Activated CD4-positive, alpha-beta T cell treated with anti-CD3 and anti-CD28 coated beads, Interleukin-10, Interleukin-2, amounts not matched to agents 100 ng/mL and 50 ng/mL, durations not matched to agents 16 hours and 8 hours (primary cell): ENCODE measurements at regions not wholly inside any gene's neighbourhood (a gene's known extent, or its start where the extent isn't known, plus 50 kb on each side); places are given as distances from the start of the nearest gene placed in this dataset.
"Not testable (repeated sequence)": the region's sequence is repeated elsewhere in the genome, so short reads cannot be mapped to it uniquely, and the experiment has no call there.

Experiments used
- DNase-seq: peaks from one replicate; pipeline ENCODE4 v3.0.0-alpha.2; 2020

DNA sequence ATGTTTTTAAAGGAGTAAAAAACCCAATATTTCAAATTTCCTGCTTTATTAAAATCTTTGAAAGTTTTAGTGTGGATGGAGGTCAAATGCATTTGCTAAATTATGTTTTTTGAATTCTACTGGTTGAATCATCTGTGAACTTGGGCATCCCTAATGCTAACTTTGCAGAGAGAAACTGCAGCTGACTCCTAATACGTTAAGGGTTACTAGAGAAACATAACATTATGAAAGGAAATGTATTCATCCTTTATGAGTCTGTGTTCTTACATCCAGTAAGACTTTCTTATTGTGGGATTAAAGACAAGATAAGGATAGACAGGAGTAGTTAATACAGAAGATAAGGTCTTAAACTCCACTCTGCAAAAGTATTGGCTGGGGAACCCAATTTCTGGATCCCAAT, 140.6 kb downstream of the FAM124B start:
- DNase-seq = no peak

DNA sequence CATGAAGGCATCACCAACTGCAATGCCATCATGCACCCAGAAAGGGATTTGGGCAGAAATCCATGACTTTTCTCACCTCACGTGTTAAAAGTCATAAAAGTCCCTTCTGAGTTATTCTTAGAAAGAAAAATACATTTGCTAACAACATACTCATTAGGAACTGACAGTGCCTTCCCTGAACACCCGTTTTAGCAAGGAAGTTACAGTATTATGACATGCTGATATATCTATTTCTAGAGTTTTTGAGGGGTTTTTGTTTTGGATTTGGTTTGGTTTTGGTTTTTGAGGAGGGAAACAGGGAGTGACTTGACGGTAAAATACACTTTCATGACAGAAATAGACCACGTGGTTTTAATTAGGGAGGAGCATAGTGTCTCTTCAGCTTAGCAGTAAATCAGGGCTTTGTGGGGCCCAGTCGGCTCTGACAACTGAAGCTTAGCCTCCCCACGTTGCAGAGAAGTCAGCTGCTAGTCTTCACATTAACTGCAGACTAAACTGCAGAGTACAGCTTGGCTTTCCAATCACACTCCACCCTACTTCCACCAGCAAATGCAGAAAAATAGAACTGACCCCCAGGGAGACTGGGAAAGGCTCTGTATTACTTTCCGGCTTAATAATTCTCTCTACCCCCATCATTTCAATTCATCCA, 141.4 kb downstream of the FAM124B start:
- DNase-seq = peak; percentile 6

DNA sequence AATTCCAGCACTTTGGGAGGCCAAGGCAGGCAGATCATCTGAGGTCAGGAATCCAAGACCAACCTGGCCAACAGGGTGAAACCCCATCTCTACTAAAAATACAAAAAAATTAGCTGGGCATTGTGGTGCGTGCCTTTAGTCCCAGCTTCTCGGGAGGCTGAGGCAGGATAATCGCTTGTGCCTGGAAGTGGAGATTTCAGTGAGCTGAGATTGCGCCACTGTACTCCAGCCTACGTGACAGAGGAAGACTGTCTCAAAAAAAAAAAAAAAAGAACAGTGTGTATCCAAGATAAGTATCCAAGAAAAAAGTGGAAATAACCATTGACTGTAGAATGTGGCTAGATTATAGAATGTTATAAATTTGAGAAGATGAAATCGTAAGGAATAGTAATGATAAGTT, 142.1 kb downstream of the FAM124B start:
- DNase-seq = no peak

DNA sequence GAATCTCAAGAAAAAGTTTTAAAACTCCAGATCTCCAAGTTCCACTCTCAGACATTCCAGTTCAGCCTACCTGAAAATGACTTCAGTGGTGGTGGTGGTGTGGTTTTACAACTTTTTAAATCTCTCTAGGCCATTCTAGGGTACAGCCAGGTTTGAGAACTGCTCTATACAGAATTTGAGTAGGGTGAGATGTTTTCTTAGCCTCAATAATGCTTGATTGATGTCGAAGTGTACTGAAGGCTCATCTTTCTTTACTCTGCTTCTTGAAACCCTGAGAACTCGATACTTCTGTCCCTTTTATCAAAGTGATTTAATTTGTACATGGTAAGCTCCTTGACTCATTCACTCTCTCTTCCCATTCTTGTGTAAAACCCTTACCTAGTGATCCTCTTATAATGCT, 143.8 kb downstream of the FAM124B start:
- no peak for DNase-seq

DNA sequence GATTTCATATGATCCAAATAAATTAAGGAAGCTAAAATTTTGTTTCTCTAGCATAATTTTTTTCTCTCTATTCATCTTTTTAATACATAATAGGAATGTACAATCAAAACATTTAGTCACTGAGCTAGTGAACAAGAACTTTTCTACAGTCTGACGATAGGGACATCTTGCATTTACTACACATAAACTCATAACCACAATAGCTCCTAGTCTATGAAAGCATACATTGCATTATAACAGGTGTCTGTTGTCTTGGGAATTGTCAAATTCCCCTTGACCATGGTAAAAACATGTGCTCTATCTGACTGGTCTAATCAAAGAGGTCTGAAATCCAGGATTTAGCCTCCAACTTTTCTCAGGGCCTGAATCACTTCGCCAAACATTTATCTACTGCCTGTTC, 144.8 kb downstream of the FAM124B start:
- DNase-seq = no peak

DNA sequence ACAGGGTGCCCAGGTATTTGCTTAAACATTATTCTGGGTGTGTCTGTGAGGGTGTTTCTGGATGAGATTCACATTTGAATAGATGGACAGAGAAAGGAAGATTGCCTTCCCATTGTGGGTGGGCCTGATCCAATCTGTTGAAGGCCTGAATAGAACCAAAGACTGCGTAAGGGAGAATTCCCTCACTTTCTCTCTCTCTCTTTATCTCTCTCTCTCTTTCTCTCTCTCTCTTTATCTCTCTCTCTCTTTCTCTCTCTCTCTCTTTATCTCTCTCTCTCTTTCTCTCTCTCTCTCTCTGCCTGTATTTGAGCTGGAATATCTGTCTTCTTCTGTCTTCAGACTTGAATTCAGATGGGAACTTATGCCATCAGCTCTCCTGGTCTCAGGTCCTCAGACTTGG, 148.4 kb downstream of the FAM124B start:
- DNase-seq = no peak

DNA sequence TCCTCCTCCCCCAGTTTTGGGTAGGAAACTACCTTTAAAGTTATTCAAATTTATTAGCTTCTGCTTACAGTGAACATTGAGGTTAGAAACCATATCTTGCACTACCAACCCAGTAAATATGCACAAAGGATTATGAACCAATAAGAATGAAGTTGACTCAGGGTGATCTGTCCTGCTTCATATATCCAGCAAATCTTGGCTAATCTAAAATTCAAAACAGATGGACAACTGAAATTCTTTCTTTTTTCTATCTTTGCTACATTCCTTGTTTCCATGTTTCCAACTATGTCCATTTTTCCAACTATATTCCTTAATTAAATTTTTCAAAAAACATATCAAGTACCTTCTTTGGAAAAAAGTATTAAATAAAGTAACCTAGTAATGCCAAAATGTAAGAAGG, 149.3 kb downstream of the FAM124B start:
- DNase-seq = no peak

DNA sequence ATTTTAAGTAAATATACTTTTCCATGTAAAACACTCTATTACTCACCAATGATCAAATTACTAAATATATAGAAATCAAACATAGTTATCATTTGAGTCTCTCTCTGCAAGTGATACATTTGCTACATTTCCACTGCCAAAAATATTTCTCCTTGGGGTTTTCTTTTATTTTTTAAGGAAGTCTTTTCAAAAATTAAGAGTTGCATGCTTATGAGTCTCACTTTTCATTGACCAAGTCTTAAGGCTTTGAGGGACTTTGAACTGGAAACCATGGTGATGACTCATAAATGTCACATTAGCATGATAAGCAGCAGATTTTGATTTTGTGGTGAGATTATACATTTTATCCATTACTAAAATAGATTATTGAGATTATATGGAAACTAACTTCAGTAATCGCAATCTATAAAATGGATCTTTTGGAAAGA, 152.9 kb downstream of the FAM124B start:
- no peak for DNase-seq

DNA sequence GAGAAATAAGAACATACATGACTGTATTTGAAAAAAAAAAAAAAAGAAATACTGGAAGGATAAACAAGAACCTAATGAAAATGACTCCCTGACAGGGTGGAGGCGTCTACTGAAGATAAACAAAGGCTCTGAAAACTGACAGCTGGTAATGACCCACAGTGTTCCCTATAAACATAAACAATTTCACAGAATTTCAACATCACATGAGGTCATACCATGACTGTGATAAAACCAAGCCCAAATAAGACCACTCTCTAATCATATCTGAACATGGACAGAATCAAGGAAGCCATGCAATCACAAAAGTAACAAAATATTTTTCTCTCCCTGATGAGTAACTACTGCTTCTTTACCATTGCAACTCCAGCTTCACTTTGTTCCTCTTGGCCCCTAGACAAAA, 159.3 kb downstream of the FAM124B start:
- DNase-seq = no peak

DNA sequence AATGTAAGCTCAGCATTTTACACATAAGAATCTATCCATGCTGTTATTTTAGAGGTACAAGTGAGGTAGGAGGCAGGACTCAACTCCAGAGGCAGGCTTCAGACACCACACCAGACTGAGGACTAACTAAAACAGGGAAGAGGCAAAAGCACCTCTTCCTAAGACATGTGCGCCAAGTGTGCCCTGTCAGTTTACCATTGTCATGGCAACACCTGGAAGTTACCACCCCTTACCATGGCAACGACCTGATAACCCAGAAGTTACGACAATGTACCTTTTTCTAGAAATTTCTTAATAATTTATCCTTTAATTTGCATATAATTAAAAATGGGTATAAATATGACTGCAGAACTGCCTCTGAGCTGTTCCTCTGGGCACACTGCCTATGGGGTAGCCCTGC, 160.1 kb downstream of the FAM124B start:
- DNase-seq = no peak

DNA sequence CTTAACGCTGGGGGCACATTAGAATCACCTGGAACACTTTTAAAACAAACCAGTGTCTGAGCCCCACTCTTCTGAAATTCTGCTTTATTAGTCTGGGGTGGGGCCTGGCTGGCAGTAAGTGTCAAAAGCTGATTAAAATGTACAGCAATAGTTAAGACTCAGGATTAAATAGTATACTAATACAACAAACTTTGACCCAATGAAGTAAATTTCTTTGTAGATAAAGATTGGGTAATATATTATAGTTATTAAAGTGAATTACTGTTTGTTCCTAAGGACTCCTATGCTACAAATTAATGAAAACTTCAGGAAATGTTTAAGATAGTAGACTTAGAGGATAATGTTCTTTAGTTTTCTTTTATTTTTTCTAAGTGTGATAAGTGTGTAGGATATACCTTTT, 160.9 kb downstream of the FAM124B start:
- DNase-seq = no peak

DNA sequence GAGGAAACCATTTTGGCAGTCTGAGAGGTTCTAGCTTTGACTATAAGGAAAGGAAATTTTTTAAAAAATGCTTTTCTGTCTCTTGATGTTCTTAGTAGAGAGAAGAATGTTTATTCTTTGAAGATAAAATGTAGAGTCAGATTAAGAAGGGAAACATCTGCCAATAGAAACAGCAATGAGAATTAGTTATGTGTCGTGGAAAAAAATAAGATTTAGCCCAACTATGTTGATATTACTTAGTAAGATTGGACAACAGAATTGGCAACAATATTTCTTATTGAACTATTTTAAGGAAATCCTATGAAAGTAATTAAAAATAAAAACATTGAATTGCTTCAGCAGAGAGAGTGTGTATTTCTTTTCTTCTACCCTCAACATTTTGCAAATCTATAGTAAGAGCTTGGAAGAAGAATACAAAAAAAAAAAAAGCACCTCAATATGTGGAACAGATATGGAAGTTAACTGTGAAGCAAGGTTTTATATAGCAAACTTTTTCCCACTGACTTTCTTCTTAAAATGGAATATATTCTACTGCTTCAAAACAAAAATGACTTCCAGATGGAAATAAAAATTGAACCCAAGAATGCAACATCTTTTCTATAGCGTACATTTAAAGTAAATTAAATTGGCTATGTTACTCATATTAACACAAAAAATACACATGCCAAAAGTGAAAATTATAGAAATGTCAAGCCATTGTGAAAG, 177.9 kb downstream of the FAM124B start:
- DNase-seq = no peak

DNA sequence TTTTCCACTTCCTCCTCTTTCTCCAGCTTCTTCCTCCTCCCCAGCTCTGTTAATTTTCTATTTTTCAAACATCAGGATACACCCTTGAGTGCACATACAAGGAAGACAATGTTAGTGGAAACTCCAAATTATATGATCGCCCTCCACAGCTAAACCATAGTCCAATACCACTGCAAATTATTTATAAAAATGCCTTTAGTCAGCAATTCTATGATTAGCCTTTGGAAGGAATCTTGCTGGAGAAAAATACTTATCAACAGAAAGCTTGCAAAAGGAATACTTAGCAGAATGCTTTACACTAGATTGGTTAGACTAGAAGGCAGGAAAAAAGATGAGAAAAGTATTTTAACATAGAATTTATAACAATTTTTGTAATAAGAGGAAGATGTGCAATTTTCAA, 178.9 kb downstream of the FAM124B start:
- no peak for DNase-seq

DNA sequence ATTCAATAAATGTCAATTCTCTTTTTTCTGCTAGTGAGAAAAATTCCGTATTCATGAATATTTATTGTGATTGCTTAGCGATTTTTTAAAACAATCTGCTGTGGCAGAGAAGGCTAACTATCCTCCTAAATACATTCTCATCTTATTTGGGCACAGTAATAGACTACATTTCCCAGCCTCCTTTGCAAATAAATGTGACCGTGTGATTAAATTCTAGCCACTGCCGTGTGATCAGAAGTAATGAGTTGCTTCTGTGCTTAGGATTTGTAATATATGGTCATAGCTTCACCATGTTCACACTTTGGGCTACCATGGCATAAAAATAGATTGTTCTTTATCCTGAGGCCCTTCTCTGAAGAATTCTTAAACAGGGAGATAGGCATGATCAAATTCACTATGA, 179.6 kb downstream of the FAM124B start:
- no peak for DNase-seq

DNA sequence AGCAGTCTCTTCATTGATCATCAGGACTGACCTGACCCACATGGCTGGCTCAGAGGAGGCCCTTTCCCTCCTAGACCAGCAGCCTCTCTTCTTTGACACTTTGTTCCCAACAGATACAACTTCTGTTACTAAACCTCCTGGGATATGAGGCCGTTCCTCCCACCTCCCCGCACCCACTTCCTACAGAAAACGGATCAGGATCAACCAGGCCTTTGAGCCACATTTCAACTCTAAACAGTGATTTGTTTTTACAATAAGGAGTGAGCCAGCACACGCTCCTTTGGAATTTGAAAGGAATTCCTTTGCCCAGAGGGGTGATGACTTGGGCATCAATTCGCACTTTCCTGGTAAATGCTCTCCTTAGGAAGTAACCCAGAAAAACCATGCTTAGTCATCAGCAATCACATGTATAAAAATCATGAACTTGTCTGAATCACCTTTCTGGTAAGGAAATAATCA, 180.4 kb downstream of the FAM124B start:
- DNase-seq = peak; percentile 3

DNA sequence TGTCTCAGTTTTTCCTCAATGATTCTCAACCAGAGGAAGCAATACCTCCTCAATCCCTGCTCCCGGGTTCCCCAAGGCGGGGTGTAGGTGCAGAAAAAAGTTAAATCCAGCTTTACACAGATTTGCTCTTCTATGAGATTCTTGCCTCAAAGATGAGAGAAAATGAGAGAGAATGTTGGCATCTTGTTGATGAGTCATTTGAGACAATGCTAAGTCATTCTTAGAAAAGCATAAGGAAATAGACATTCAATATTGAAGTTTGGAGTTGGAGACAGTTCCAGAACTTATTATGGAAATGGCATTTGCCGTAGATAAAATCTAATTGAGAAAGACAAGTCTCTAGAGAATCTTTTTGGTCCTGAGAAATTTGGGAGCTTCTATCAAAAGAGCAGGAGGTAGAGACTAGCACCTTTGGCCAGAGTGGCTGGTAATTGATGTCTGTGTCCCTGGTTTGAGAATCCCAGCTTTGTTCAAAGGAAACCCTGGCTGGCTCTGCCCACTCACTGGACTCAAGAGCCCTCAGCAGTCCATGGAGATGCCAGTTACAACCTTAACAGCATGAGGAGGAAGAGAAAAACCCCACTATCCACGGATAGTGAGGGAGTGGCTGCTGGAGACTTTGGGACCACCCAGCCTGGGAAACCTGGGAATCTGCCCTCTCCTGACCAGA, 181.2 kb downstream of the FAM124B start:
- DNase-seq = peak; percentile 50

DNA sequence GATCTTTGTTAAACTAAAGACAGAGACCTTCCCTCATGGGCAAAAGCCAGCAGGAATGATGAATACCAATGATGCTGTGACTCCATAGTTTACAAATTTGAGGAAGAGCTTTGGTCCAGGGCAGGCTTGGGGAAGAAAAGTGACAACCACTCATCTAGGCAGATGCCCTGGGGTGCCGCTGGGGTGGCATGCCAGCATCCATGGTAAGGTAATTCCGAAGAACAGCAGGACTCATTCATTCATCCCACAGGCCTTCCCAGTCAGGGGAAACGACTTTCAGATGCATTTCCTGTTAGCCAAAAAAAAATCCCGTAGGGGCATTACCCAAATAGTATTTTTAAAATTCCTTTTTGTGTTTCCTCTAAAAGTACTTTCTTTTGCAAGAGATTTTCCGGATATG, 180.7 kb upstream of the SERPINE2 start:
- no peak for DNase-seq

DNA sequence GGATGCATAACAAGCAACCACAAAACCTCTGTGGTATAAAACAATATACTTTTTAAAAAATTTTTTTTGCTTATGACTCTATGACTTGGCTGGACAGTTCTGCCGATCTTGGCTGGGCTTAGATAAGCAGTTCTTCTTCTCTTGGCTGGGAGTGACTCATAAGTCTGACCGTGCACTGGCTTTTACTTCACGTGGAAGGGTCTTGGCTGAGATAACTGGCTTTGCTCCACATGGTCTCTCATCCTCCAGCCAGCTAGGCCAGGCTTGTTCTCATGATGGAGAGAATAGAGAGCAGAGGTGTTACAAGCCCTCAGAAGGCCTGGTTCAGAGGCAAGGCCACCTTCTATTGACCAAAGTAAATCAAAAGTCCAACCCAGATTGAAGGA, 178.9 kb upstream of the SERPINE2 start:
- DNase-seq = no peak

DNA sequence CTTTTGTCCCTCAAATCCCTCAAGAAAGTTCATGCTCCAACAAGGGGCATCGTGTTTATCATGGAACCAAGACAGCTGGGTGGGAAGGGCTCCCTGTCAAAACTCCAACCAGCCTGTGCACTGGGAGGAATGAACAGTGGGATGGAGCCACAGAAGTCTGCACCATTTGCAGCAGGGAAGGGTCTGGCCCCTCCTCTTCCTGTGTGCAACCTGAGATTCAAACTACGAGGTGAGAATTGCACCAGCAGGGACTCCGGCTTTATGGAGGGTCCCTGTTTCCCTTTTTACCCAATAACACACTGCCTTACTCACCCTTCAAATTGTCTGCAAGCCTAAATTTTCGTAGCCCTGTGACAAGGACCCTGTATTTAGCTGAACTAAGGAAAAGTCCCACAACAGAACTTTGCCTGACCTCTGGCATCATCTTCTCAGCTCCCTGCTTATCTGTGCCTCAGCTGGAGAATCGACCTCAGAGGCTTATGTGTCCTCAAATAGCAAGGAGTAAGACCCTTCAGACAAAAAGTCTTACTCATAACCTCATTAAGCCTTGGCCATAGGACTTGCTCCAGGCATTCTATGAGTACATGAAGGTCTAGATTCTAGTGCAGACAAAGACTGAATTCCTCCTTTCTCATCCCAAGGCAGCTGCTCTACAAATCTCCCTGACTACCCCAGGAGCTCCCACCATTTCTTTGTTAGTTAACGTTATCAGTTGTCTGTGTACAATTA, 178.3 kb upstream of the SERPINE2 start:
- DNase-seq = no peak

DNA sequence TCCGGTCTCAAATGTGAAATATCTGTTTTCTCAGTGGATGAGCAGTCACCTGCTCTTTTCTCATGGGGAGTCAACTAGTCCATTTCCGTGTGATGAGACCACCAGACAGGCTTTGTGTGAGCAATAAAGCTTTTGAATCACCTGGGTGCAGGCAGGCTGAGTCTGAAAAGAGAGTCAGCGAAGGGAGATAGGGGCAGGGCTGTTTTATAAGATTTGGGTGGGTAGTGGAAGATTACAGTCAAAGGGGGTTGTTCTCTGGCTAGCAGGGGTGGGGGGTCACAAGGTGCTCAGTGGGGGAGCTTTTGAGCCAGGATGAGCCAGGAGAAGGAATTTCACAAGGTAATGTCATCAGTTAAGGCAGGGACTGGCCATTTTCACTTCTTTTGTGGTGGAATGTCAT, 176.5 kb upstream of the SERPINE2 start:
- DNase-seq = not testable (repeated sequence)

DNA sequence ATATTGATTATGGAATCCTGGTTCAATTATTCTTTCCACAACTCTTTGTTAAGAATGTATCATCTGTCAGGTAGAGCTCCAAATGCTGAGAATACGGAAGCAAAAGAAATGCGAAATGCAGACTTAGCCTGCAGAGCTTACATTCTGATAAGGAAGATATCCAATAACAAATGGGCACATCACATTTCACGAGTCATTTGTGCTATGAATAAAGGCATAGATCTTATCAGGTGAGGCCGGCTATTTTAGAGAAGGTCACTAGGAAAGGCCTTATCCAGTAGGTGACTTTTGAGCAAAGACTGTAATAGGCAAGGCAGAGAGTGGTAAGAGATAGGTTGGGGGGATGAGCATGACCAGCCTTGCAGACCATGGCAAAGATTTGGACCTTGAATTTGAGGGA, 174.3 kb upstream of the SERPINE2 start:
- DNase-seq = no peak

DNA sequence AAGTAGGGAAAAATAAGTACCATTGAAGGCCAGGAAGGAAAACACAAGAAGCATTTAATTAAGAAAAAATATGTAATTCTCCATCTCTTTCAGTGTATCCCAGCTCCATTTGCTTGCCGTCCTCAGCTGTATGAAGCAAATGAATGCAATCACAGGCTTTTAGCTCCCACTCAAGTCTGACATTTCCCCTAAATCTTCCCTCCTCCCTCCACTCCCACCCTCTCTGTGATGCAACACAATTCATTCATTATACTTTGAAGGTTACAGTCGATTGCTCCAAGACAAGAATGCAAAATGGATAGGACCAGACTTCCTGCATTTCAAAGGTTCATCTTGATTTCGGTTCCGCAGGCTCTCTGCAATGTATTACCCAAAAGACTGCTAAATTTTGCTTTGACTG, 172.7 kb upstream of the SERPINE2 start:
- DNase-seq = no peak

DNA sequence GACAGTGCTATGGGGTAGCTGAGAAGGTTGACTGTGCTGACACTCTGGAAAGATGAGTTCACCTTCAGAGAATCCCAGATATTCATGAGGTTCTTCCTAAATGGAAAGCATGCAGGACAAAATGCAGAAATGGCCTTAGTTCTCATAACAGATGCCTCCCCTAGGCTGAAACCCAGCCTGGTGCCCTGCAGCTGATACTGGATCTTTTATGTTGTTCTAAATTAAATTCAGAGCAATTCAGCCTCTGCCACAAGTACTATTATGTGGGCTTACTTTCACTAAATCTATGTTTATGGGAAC, 172.0 kb upstream of the SERPINE2 start:
- DNase-seq = no peak
